DMS153 treated with DMSO at 0.1 percent for 48 hours (cell line): ENCODE measurements at regions not wholly inside any gene's neighbourhood (a gene's known extent, or its start where the extent isn't known, plus 50 kb on each side); places are given as distances from the start of the nearest gene placed in this dataset.

Experiments used
- DNase-seq: peaks from one replicate; lab custom pipeline; 2025; ENCODE audit not compliant: unreplicated experiment; lab: John Stamatoyannopoulos, UW

DNA sequence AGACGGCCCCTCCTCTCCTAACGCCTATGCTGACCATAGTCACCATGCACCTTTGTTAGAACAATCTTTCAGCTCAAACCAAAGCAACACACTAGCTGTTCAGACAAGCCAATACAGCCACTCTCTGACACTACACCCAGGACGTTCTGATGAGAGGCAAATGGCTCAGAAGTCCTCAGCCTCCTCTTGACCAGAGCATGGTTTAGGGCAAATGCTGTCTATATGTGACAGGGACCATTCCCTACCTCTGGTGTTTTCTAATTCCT is 264.8 kb upstream of the HES1 start:
- no peak for DNase-seq

DNA sequence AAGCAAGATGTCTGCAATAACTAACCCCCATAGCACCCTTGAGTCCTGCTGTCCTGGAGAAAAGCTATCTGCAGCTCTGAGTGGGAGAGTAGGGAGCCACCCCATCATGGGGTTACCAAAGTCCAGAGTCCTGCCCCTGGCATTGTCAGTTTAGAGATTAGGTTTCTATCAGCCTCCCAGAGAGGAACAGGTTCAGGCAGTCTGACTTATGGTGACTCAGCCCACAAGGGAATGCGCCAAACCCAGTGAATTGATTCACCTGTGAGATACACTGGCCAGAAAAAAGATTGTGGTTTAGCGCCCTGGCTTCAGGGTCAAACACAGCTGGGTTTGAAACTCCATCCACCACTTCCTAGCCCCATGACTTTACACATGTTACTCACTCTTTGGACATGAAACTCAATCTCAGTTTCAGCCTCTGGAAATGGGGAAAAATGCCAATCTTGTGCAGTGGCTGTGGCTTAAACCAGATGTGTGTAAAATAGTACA is 263.6 kb upstream of the HES1 start:
- no peak for DNase-seq

DNA sequence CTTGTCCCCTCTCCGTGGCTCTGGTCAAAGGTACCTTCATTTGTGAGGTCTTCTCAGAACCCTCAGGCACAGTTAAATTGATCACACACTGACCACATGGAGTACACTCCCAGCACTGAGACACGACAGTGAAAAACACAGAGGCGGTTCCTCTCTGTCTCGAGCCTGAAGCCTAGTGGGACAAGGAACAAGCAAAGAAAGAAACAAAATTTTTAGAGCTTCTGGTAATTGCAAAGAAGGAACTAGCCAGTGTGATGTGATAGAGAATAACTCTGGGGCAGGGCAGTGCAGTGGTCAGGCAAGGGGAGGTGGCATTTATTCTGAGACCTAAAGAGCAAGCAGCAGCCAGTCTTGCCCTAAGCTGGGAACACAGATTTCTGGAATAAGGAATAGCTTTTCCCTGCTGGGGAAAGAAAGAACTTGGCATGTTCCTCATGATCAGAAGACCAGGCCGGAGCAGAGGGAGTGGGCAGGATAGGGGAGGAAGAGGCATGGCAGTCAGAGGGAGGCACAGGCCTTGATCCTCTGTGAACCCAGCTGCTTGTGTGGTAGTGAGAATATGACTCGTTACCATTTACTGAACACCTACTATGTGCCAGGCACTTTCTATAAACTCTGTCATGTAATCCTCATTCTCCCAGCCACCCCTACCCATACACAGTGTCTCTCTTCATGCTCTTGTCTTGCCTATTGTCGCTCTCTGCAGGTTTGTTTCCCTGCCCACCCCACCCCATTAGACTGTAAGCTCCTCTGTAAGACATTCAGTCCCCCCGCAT is 262.3 kb upstream of the HES1 start:
- no peak for DNase-seq

DNA sequence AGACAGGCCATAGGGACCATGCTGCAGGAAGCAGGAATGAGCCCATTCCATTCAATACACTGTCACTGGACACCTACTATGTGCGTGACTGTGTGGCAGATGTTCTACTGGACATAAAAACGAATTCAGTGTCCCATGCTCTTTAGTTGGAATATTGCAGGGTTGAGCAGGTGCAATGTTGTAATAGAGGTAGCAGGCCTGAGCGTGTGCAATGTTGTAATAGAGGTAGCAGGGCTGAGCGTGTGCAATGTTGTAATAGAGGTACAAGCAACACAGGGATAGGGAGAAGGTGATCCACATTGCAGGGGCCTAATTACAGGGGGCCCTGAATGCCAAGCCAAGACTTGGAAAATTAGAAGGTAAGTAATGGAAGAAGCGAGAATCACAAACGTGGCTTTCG is 261.4 kb upstream of the HES1 start:
- no peak for DNase-seq

DNA sequence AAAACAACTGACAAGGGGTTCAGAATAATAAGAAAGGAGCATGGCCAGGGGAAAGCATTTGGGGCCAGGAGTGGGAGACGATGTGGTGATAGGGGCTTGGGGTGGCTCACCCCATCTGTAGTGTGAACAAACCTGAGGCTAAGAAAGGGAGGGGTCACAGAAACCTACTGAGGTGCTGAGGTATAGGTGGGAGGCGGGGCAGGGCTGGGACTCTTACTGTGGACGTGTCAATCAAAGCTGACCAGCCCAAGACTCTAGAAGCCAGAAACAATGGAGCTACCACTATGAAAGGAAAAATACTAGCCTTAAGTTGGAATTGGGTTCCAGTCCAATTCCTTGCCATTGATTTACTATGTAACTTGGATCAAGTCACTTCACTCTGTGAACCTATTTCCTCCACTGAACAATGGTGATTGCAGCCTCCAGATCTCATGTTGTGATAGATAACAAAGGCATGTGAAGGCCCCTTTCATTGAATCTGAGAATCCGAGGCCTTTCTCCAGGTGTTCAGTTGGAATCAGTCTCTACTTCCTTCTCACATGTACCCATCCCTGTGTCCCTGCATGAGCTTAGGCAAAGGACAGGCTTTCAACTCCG is 260.9 kb upstream of the HES1 start:
- no peak for DNase-seq

DNA sequence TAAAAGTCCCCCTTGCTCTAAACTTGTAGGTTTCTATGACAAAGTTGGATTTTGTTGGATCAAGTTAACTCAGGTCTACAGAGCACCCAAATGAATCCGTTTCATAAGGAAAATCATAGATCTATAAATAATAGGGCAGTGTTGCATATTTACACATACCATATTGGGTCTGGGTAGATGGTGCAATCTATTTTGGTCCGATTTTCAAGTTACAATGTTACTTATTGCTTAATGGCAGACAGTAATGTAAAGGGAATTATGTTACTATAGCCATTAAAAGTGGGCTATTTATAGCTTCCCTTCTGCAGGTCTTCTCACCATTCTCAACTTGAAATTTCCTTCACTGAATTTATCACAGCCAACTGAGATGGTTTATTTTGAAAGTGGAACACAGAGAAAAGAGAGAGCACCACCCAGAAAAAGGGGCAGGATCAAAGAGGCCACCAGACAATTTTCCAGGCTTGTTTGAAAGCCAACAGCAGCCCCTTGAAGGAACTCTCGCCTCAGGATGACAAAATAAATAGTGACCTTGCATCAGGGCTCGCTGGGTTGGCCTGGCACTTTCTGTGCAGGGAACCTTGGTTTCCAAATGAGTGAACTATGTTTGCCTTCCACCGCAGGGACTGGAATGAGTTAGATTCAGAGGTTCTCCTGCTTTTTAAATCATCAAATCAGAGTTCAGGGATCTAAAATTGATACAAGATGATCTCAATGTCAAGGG is 260.2 kb upstream of the HES1 start:
- no peak for DNase-seq

DNA sequence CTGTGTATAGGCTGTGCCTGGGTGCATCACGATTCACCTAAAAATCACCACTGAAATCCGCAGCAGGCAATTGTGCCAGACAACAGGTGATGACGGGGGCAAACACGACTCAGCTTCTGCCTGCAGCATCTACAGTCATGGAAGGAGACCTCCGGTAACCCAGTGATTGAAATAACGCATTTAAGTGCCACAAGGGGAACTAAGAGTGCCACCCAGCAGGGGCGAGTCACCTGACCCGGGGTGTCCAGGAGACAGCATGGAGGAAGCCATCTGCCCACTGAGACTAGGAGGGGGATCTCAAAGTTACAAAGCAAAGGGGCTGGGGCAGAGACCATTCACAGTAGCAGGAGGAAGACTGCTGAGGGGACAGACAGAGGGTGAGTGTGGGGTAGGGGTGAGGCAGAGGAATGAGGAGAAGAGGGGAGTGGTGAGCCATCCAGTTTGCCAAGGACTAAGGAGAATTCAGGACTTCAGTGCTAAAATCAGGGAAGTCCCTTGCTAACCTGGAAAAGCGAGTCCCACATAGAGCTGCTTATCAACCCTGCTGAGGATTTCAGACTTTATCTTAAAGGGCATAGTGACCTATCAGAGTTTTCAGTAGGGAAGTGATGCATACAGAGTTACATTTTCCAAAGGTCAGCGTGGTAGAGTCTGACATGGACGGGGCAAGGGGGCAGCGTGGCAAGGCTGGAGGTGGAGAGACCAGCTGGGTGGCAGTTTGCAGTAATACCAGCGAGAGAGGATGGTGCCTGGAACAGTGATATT is 256.7 kb upstream of the HES1 start:
- DNase-seq = no peak

DNA sequence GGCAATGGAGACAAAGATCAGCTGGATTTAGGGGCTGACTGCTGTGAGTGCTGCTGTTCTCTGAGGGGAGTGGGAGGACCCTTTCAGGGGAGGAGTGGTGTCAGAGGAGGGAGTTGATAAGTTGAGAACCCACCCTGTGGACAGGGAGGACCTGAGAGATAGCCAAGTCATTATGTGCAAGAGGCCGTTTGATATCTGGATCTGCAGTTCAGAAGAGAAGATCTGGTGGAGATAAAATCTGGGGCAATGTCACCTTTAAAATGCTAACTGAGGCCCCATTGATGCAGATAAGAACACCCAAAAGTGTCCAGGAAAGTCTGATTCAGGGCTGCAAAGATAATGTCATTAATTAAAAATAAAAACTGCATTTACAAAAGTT is 256.1 kb upstream of the HES1 start:
- DNase-seq = no peak

DNA sequence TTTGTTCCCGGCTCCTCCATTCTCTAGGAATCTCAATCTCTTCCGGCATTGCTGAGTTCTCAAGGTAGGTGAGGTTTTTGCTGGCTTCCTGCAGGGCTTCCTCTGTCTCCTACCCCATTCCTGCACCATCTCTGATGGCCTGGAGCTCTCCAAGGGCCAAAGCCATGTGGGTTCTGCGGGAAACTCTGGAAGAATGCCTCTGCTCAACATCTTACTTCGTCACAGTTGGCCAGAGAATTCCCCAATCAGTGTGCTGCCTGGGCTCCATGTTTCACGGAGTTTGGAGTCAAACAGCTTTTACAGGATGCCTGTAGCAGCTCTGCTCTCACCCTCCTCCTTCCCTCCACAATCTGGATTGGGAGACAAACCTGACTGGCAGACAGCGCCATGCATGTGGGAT is 253.9 kb upstream of the HES1 start:
- no peak for DNase-seq

DNA sequence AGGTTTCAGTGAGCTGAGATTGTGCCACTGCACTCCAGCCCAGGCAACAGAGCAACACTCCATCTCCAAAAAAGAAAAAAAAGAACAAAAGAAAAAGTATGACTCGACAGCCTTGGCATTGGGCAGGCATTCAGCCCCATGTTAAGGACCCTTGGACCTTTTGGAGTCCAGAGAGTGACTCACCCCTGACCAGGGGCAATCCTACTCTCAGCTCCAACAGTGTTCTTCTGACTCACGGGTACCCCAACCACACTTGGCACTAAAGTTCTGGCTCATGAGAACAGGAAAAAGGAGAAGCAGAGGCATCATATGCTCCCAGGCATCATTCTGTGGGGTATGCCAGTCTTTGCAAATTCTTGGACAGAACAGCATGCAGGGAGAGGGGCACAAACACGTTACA is 252.4 kb upstream of the HES1 start:
- DNase-seq = no peak

DNA sequence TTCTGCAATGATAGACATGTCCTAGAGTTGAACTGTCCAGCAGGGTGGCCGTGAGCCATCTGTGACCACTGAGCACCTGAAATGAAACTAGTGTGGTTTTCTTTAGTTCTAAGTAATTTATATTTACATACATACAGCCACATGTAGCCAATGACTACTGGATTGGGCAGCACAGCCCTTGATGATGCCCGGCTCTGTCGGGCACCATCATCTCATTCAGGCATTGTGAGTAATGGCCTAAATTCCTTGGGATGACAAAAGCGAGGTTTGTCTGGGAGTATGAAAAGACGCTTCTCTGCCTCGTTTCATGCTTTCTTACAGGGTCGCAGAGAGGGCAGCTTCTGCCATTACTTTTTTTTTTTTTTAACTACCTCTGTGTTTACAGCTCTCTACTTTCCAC is 251.9 kb upstream of the HES1 start:
- DNase-seq = no peak

DNA sequence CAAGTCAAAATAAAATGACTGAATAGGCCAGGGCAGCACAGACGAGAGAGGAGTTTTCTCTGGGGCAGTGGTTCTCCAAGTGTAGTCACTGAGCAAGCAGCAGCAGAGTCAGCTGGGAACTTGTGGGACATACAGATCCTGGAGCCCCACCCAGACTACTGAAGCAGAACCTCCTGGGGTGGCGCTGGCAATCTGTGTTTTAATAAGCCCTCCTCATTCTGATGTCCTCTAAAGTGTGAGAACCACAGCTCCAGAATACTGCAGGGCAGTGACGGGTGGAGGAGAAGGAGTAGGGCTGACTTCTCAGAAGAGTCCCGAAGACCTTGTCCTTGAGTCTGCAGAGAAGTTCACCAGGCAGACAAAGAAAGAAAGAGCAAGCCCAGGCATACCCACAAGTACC is 251.3 kb upstream of the HES1 start:
- no peak for DNase-seq

DNA sequence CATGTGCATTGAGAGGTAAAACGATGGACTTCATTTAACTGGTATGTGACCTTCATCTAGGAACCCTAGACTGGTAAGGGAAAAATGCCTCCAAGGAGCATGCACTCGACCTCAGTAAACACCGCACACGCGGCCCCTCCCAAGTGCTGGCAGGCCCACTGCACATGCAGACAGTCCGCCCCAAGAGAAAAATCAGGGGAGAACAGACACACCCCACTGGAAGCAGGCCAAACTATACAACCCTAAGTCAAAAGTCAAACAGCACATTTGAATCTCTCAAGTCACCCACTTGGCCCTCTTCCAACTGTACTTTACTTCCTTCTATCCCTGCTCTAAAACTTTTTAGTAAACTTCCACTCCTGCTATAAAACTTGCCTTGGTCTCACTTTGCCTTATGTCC is 250.1 kb upstream of the HES1 start:
- no peak for DNase-seq

DNA sequence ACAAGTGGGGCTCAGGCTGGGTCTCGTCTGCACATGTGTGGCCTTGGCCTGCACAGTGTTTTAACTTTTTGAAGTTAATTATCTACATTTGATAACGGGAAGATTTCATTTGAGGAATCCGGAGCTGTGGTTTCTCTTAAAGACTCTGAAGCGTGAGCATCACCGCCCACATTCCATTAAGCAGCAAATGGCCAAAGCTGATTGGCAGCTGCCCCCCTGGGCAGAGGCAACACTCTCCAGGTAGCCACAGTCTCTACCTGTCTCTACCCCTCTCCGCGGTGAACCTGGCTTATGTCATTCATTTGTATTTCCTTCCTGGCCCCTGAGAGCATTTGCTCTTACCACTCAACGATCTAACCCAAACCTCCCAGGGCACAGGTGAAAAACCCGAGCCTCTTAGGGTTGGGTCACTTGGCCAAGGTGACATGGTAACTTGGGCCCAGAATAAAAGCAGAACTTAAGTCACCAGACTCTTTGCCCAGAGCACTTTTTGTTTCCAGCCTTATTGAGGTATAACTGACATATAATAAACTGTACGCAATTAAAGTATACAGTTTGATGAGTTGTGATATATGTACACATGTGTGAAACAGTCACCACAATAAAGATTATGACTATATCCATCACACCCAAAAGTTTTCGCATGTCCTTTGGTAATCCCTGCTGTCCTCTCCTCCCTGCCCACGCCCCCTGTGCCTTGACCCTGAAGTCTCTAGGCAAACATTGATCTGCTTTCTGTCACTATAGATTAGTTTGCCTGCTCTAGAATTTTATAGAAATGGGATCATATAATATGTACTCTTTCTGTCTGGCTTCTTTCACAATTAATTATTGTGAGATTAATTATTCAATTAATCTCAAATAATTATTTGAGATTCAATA is 245.7 kb upstream of the HES1 start:
- no peak for DNase-seq

DNA sequence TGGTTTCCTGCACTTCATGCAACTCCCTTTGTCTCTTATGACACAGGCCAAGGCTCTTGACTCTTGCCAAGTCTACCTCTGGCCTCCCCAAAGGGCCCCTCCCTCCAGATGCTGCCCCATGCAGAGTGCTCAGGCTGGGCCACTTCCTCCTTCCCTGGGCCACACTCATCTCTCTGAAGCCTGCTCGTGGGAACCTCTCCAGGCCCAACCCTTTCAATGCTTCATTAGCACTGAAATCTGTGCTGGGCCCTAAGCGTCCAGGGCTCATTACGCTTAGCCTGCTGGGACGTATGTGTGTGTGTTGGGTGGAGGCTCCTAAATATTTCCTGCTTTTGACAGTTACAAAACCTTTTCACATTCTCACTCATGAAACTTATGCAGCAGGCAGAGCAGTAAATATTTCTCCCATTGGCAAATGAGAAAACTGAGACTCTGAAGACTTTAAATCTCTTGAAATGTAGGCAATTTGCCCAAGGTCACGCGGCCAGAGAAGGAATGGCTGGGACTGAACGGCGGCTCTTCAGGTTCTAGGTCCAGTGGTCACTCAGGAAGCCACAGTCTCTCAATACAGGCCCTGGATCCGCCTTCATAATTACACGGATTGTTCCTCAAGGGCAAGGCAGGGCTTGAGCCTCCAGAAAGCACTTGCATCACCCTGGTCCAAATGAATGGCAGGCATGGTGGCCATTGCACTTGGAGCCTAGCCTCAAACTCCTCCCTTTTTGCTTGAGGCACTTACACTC is 241.7 kb upstream of the HES1 start:
- no peak for DNase-seq

DNA sequence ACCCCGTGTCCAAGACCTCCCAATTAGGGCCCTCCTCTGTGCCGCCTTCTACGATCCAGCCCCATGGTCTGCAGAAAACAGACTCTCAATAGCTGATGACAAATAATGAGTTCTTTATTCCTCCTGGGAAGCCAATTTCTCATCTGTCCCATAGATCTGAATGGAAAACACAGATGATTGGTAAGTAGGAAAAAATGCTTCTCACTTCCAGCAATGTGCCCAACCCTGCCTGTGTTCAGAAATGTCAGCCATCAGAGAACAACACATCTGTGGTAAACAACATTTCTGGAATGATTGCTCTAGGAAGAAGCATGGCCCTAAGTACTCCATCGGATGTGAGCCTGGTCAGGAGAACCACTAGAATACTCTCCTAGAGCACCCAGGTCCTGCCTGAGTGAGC is 240.5 kb upstream of the HES1 start:
- DNase-seq = no peak

DNA sequence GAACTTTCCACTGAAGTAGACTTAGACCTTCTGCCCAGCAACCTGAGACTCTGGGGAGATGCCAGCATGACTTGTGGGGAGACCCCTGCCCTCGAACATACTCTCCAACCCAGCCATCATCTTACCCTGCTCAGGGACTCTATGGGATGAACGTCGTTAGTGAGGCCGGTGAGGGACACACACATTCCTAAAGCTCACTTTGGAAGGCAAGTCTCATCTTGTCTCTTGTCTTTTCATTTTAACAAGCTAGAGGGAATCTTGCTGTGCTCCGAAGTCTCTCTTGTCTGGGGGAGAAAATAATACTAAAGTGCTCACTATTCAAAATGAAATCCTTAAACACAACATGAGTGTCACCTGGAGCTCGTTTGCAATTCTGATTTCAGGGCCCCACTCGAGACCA is 239.5 kb upstream of the HES1 start:
- no peak for DNase-seq

DNA sequence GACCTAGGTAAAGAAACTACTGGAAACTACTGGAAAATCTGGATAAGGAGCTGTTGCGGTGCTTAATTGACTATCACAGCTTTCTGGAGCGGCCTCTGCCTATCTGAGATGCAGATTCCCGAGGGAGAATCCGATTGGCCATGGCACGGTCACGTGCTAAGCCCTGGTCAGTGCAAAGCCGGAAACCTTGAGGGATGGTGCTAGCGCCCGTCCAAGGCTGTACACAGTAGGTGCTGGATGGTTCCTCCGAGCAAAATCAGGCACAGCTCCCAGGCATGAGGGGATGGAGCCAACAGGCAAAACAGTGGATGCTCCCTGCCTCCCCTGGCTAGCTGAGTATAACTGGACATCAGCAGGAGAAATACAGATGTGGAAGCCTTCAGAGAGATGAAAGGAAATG is 238.7 kb upstream of the HES1 start:
- no peak for DNase-seq

DNA sequence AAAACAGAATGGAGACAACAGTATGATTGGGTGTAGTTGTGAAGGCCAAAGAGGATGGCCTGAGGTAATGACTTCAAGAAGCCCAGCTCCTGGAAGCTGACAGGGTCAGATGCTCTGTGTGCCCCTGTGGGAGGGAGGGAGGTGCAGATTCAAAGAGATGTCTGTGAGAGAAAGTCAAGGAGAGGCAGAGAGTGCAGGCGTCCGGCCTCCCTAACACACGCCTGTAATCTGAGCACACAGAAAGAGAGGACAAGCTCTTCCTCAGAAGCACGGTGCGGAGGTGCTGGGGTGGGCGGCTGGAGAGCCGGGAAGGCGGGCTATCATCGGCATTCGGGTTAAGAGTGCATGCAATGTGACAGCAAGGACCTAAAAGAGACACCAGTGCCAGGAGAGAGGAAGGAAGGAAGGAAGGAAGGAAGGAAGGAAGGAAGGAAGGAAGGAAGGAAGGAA is 238.2 kb upstream of the HES1 start:
- DNase-seq = no peak

DNA sequence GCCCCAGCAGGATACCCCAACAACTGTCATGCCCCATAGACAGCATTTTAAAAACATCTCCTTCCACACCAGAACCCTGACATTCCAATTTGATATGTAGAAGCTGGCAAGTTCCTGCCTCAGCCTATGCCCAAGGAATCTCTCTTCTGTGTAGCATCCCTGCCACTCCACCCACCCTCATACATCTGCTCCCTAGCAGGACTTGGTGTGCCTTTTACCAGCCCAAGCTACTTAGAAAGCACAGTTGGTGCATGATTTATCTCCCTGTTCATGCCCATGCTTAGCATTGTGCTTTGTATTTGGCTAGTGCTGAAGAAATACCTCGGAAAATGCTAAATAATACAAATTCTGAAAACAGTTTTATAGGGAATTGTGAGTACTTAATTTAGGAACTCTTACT is 236.9 kb upstream of the HES1 start:
- no peak for DNase-seq
